CD4-positive, alpha-beta T cell (primary cell): ENCODE measurements at regions not wholly inside any gene's neighbourhood (a gene's known extent, or its start where the extent isn't known, plus 50 kb on each side); places are given as distances from the start of the nearest gene placed in this dataset.

Experiments used
- ATAC-seq: fragments of 200-7000 bp; cut with Tn5 transposase; one replicate; pipeline ENCODE4 v1.10.0; 2022; ENCODE audit warnings: mild to moderate bottlenecking; ENCODE audit not compliant: poor library complexity
- CTCF ChIA-PET: fragments of 350-600 bp; sonication (Branson Sonifier 250); formaldehyde crosslinking; loops from one replicate; lab custom pipeline; 2021; ENCODE audit warnings: antibody characterized with exemption, inconsistent platforms; lab: Charles Lee
- POLR2A ChIA-PET: fragments of 350-600 bp; sonication (Branson Sonifier 250); formaldehyde crosslinking; loops from one replicate; lab custom pipeline; 2021; ENCODE audit warnings: antibody characterized with exemption, inconsistent platforms; lab: Charles Lee
- DNase-seq, 14 experiments: peaks; one replicate each; pipeline ENCODE4 v3.0.0-alpha.2; 2013 to 2020; ENCODE audit warnings: mixed read lengths in 2 of 14
- H3K27ac ChIP-seq, 2 donors: one replicate each; pipeline versions ENCODE4 v1.5.1 to v1.7.0; 2013; ENCODE audit warnings: low read length in 2 of 2, low read depth in 1 of 2, mild to moderate bottlenecking in 1 of 2
- H3K27me3 ChIP-seq, 2 experiments: 1 replicate in 1 of 2; 2 replicates in 1 of 2; pipeline versions ENCODE4 v1.6.1 to v1.7.0; 2013; ENCODE audit warnings: low read length in 2 of 2, control low read depth in 1 of 2, mild to moderate bottlenecking in 1 of 2, moderate library complexity in 1 of 2; ENCODE audit not compliant: insufficient read depth in 2 of 2, control insufficient read depth in 1 of 2
- H3K36me3 ChIP-seq: one replicate; pipeline ENCODE4 v1.6.1; 2013; ENCODE audit warnings: low read length, control low read depth; ENCODE audit not compliant: insufficient read depth
- H3K4me1 ChIP-seq: one replicate; pipeline ENCODE4 v1.6.1; 2013; ENCODE audit warnings: low read length, control low read depth; ENCODE audit not compliant: insufficient read depth
- H3K4me3 ChIP-seq: one replicate; pipeline ENCODE4 v1.5.1; 2013; ENCODE audit warnings: mild to moderate bottlenecking, low read length, moderate library complexity
- H3K9me3 ChIP-seq, 2 experiments: 1 replicate in 1 of 2; 2 replicates in 1 of 2; pipeline versions ENCODE4 v1.6.1 to v1.7.0; 2013; ENCODE audit warnings: low read length in 2 of 2, mild to moderate bottlenecking in 2 of 2, control low read depth in 1 of 2, moderate library complexity in 1 of 2; ENCODE audit not compliant: control insufficient read depth in 1 of 2, insufficient read depth in 1 of 2
- H3K27ac Mint-ChIP-seq: one replicate; pipeline ENCODE4 v1.8.0; 2020; ENCODE audit warnings: mixed read lengths
- H3K27me3 Mint-ChIP-seq: one replicate; pipeline ENCODE4 v1.8.0; 2021; ENCODE audit warnings: mixed read lengths
- H3K36me3 Mint-ChIP-seq: one replicate; pipeline ENCODE4 v1.8.0; 2021; ENCODE audit warnings: low read depth, mixed read lengths
- H3K4me1 Mint-ChIP-seq: one replicate; pipeline ENCODE4 v1.8.0; 2021; ENCODE audit warnings: low read depth, mixed read lengths
- H3K4me3 Mint-ChIP-seq: one replicate; pipeline ENCODE4 v1.8.0; 2020; ENCODE audit warnings: mild to moderate bottlenecking, mixed read lengths
- H3K9me3 Mint-ChIP-seq: one replicate; pipeline ENCODE4 v1.8.0; 2020; ENCODE audit warnings: mixed read lengths
- CTCF ChIP-seq: fragments of 200-600 bp; IDR thresholded peaks from one replicate; pipeline ENCODE4 v1.8.0; 2022; ENCODE audit warnings: antibody characterized with exemption, mild to moderate bottlenecking
- intact Hi-C, 2 experiments: fragments of 100-400 bp; cut with DNase I in 1 of 2; cut with micrococcal nuclease in 1 of 2; formaldehyde crosslinking; loops; one replicate each; pipeline versions ENCODE4 v1.15.1 to v1.9.0; 2023 to 2025; cut with DNase I, micrococcal nuclease

DNA sequence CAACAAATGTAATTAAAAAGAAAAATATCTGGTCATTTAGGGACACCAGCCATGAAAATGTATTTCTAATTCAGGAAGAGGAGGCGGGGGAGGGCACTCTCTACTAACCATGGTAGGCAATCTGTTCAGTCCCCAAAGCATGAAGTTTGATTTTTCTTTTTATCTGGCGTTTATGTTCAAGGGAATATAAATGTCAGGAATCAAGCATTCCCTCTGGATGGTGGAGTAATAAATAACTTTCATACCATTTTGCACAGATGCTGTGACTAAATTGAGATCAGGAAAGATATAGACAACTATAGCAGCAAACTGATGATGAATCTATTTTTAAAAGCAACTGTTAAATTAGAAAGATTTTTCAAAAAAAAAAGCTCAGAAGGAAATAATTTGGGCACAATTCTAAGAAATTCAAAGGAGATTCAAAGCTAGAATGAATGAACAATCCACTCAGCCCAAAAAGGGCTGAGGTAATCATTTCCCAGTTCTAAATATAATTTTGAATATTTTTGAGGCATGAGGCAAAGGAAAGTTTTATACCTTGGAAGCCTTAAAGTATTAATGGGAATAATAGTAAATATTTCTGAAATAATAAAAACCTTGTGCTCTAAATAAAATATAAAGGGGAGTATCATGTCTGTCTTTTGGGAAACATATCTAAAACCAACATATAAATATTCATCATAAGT, 146.4 kb upstream of the POU2AF2 start:
- Histone ChIP-seq H3K4me3 (no peak overlapping the region), H3K27ac (no peak overlapping the region), H3K27me3 (no peaks in the 10 kb centered on the region), H3K4me1 (no peaks in the 10 kb centered on the region), H3K36me3 (no peaks in the 10 kb centered on the region), H3K9me3 (peaks cover 3 to 4% of the 10 kb centered on the region in 2 experiments)
- Mint-ChIP-seq H3K9me3 (no peaks in the 10 kb centered on the region), H3K27me3 (peaks cover 8% of the 10 kb centered on the region), H3K27ac (no peak overlapping the region), H3K4me3 (no peak overlapping the region), H3K36me3 (no peaks in the 10 kb centered on the region), H3K4me1 (no peaks in the 10 kb centered on the region)
- intact Hi-C loops: no loop called here
- ChIA-PET CTCF (no interaction called here), POLR2A (no interaction called here)
- DNase-seq (no peak), ATAC-seq (no peak)
- TF ChIP-seq CTCF: no peak

DNA sequence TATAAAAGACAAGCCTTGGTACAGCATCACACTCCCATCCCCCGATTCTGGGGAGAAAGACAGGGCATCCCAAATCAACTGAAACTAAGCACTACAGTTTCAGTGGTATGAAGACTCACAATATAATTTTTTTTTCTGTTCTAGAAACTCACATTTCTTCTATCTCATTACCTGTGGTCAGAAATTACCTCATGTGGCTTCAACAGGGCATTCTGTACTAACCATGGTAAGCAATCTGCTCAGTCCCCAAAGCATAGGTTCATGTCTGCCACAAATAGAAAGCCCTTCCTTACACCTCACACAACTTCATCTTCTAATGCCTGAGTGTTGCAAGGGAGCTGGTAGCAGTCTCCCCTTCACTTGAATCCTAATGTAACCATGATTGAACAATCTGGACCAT, 147.4 kb upstream of the POU2AF2 start:
- Mint-ChIP-seq H3K4me3 (no peak overlapping the region), H3K4me1 (no peaks in the 10 kb centered on the region), H3K27ac (no peak overlapping the region), H3K27me3 (peaks cover 11% of the 10 kb centered on the region), H3K36me3 (no peaks in the 10 kb centered on the region), H3K9me3 (no peaks in the 10 kb centered on the region)
- Histone ChIP-seq H3K4me1 (no peaks in the 10 kb centered on the region), H3K36me3 (no peaks in the 10 kb centered on the region), H3K27me3 (no peaks in the 10 kb centered on the region), H3K9me3 (peaks cover 3 to 4% of the 10 kb centered on the region in 2 experiments), H3K27ac (no peak overlapping the region), H3K4me3 (no peak overlapping the region)
- intact Hi-C loops: no loop called here
- DNase-seq: no peak
- no peak for TF ChIP-seq CTCF
- ChIA-PET POLR2A (no interaction called here), CTCF (no interaction called here)
- ATAC-seq: no peak

GRCh38 chr11:111097191-111097590, 148.3 kb upstream of the POU2AF2 start:
- intact Hi-C loops: no loop called here
- no peak overlapping the region for H3K4me3 Mint-ChIP-seq
- ChIA-PET CTCF (no interaction called here), POLR2A (no interaction called here)
- Histone ChIP-seq H3K36me3 (no peaks in the 10 kb centered on the region), H3K4me1 (no peaks in the 10 kb centered on the region), H3K9me3 (peaks cover 3 to 4% of the 10 kb centered on the region in 2 experiments), H3K27me3 (no peaks in the 10 kb centered on the region), H3K4me3 (no peak overlapping the region), H3K27ac (no peak overlapping the region)
- H3K36me3 Mint-ChIP-seq: no peaks in the 10 kb centered on the region
- DNase-seq (no peak), ATAC-seq (no peak)
- no peak for TF ChIP-seq CTCF
- no peaks in the 10 kb centered on the region for H3K4me1 Mint-ChIP-seq
- H3K27me3 Mint-ChIP-seq: peaks cover 16% of the 10 kb centered on the region
- no peaks in the 10 kb centered on the region for H3K9me3 Mint-ChIP-seq
- no peak overlapping the region for H3K27ac Mint-ChIP-seq
